ENCODE measurements at regions not wholly inside any gene's neighbourhood (a gene's known extent, or its start where the extent isn't known, plus 50 kb on each side); places are given as distances from the start of the nearest gene placed in this dataset.

GRCh38 chr4:178453057-178453456 lies 1010.8 kb upstream of the AGA start:
- TF ChIP-seq REST (IDR thresholded peaks at IDR 0.05; ENCODE audit: low read depth): no peak
- no peak for TF ChIP-seq POLR2A (IDR thresholded peaks at IDR 0.05; ENCODE audit: borderline replicate concordance, extremely low read depth, insufficient read depth, insufficient read length)
- no peak for TF ChIP-seq POLR2AphosphoS5 (IDR thresholded peaks at IDR 0.05; ENCODE audit: low read depth, low read length)
- no peak for TF ChIP-seq YY1 (IDR thresholded peaks at IDR 0.05; ENCODE audit: extremely low read depth, insufficient replicate concordance, low read depth, low read length)

All from HCT116 (cell line).